ENCODE measurements at regions not wholly inside any gene's neighbourhood (a gene's known extent, or its start where the extent isn't known, plus 50 kb on each side); places are given as distances from the start of the nearest gene placed in this dataset.

DNA sequence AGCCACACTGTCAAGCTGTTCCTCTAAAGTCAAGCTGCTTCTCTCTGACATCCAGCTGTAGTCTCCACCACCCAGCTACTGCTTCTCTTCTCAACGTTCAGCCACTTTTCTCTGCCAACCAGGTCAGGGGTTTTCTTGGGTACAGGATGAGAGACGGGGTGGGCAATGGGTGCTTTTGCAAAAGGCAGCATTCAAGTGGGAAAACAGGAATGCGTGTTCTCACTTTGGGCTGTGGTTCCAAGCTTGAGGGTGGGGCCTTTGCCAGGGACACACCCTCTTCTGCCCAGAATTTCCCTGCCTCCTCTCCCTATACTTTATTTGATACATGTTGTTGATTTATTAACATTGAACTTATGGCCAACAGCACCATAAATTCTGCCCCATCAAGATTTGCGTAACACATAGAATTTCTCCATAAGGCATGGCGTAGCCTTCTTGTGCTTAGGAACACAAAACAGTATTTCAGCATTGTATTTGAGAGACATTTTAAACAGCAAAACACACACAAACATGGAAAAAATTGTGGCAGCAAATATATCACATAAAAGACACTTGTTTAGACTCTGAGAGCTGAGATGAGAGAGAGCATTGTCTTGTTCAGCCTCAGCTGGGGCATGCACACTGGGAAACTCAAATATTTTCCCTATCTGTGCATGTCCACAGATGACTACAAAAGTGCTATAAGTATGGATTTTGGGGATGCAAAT, 392.8 kb downstream of the SLITRK6 start:
- H3K9ac ChIP-seq (ENCODE audit: low read length in 2 of 2) = no peak overlapping the region
- H3K9me3 ChIP-seq (ENCODE audit: control insufficient read depth in 2 of 2, low read length in 2 of 2) = no peaks in the 10 kb centered on the region
- no peak overlapping the region for H3K4me3 ChIP-seq (ENCODE audit: low read length in 2 of 2)
- no peaks in the 10 kb centered on the region for H3K36me3 ChIP-seq (ENCODE audit: control insufficient read depth in 2 of 2, insufficient read depth in 2 of 2, low read length in 2 of 2)
- no peaks in the 10 kb centered on the region for H3K27me3 ChIP-seq (ENCODE audit: control insufficient read depth in 1 of 2, insufficient read depth in 2 of 2, low read length in 2 of 2)
- H3K4me1 ChIP-seq (ENCODE audit: control insufficient read depth, insufficient read depth, low read length) = no peaks in the 10 kb centered on the region
- H3K27ac ChIP-seq (ENCODE audit: low read length) = no peak overlapping the region

DNA sequence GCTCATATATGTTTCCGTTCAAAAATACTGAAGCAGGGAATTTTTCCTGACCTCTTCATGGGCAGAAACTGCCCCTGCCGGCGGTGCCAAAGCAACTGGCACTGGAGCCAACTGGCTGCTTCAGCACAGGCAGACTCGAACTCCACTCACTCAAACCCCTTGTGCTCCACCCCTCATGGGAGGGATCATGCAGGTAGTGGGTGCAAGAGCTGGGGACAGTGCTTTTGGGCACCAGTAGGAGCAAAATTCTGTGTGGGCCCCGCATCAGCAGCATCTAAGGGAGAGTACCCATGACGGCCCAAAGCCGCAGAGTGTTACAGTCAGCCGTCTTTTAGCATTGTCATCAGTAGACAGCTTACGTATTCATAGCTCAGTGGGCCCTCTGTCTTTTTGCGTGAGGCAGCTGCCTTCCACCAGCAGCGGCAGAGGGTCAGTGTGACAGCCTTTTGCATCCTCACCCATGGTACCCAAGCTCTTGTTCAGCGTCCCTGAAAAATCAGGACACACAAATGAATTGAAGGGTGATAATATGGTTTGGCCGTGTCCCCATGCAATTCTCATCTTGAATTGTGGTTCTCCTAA, 393.8 kb downstream of the SLITRK6 start:
- H3K9me3 ChIP-seq (ENCODE audit: control insufficient read depth in 2 of 2, low read length in 2 of 2) = no peaks in the 10 kb centered on the region
- H3K4me3 ChIP-seq (ENCODE audit: low read length in 2 of 2) = no peak overlapping the region
- H3K27ac ChIP-seq (ENCODE audit: low read length) = no peak overlapping the region
- no peak overlapping the region for H3K9ac ChIP-seq (ENCODE audit: low read length in 2 of 2)
- H3K27me3 ChIP-seq (ENCODE audit: control insufficient read depth in 1 of 2, insufficient read depth in 2 of 2, low read length in 2 of 2) = no peaks in the 10 kb centered on the region
- no peaks in the 10 kb centered on the region for H3K4me1 ChIP-seq (ENCODE audit: control insufficient read depth, insufficient read depth, low read length)
- no peaks in the 10 kb centered on the region for H3K36me3 ChIP-seq (ENCODE audit: control insufficient read depth in 2 of 2, insufficient read depth in 2 of 2, low read length in 2 of 2)

DNA sequence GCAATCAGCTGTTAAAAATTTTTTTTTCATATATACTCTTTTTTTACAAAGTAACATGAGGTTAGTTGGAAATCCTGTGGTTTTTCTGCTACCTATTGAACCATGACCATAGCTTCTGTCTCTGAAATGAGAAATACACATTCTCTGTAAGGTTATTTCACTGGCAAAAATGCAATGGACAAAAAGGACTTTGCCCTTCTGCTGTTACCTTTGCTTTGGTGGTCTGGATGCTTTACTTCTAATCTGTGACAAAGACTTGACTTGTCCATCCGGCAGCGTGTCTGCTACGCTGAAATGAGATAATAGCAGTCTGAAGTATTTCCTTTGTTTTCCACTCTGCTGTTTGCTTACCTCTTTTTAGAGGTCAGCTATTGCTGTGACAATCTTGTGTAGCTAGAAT, 412.8 kb downstream of the SLITRK6 start:
- Histone ChIP-seq H3K27me3 (ENCODE audit: control insufficient read depth in 1 of 2, insufficient read depth in 2 of 2, low read length in 2 of 2) (no peaks in the 10 kb centered on the region), H3K4me1 (ENCODE audit: control insufficient read depth, insufficient read depth, low read length) (no peaks in the 10 kb centered on the region), H3K9ac (ENCODE audit: low read length in 2 of 2) (no peak overlapping the region), H3K9me3 (ENCODE audit: control insufficient read depth in 2 of 2, low read length in 2 of 2) (no peaks in the 10 kb centered on the region), H3K27ac (ENCODE audit: low read length) (no peak overlapping the region), H3K36me3 (ENCODE audit: control insufficient read depth in 2 of 2, insufficient read depth in 2 of 2, low read length in 2 of 2) (no peaks in the 10 kb centered on the region), H3K4me3 (ENCODE audit: low read length in 2 of 2) (no peak overlapping the region)

DNA sequence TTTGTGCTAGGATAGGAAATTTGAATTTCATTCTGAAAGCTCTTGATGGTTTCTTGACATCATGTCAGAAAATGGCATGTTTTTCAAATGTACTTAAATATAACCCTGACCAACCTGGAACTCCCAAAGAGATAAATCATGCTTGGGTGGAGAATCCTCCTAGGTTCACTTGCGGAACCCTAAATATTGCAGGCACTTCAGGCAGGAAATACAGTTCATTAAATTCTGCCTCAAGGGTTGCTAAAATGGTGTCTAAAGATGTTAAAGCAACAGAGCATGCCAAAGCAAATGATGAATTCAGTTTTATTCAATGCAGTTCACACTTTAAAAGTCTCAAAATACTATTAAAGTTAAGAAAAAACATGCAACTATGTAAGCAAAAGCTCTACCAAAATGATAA, 415.9 kb downstream of the SLITRK6 start:
- no peaks in the 10 kb centered on the region for H3K27me3 ChIP-seq (ENCODE audit: control insufficient read depth in 1 of 2, insufficient read depth in 2 of 2, low read length in 2 of 2)

DNA sequence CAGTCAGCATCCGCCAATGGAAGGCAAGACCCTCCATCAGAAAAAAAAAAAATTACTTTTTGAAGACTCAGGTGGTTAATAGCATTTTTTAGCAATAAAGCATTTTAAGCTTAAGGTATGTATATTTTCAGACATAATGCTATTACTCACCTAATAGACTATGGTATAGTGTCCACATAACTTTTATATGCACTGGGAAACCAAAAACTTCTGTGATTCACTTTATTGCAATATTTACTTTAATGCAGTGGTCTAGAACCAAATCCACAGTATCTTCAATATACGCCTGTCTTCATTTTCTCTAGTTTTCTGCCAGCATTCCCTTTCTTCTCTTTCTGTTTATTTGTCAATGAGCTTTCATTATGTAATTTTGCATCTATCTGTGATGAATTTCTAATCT, 418.1 kb downstream of the SLITRK6 start:
- no peaks in the 10 kb centered on the region for H3K9me3 ChIP-seq (ENCODE audit: control insufficient read depth in 2 of 2, low read length in 2 of 2)
- H3K9ac ChIP-seq (ENCODE audit: low read length in 2 of 2) = no peak overlapping the region
- no peak overlapping the region for H3K27ac ChIP-seq (ENCODE audit: low read length)
- no peaks in the 10 kb centered on the region for H3K36me3 ChIP-seq (ENCODE audit: control insufficient read depth in 2 of 2, insufficient read depth in 2 of 2, low read length in 2 of 2)
- H3K4me1 ChIP-seq (ENCODE audit: control insufficient read depth, insufficient read depth, low read length) = no peaks in the 10 kb centered on the region
- H3K27me3 ChIP-seq (ENCODE audit: control insufficient read depth in 1 of 2, insufficient read depth in 2 of 2, low read length in 2 of 2) = no peaks in the 10 kb centered on the region
- H3K4me3 ChIP-seq (ENCODE audit: low read length in 2 of 2) = no peak overlapping the region

More for the DNA sequence above, 415.9 kb downstream of the SLITRK6 start:
- Histone ChIP-seq H3K9me3 (ENCODE audit: control insufficient read depth in 2 of 2, low read length in 2 of 2) (no peaks in the 10 kb centered on the region), H3K36me3 (ENCODE audit: control insufficient read depth in 2 of 2, insufficient read depth in 2 of 2, low read length in 2 of 2) (no peaks in the 10 kb centered on the region), H3K27ac (ENCODE audit: low read length) (no peak overlapping the region), H3K4me1 (ENCODE audit: control insufficient read depth, insufficient read depth, low read length) (no peaks in the 10 kb centered on the region), H3K9ac (ENCODE audit: low read length in 2 of 2) (no peak overlapping the region), H3K4me3 (ENCODE audit: low read length in 2 of 2) (no peak overlapping the region)

DNA sequence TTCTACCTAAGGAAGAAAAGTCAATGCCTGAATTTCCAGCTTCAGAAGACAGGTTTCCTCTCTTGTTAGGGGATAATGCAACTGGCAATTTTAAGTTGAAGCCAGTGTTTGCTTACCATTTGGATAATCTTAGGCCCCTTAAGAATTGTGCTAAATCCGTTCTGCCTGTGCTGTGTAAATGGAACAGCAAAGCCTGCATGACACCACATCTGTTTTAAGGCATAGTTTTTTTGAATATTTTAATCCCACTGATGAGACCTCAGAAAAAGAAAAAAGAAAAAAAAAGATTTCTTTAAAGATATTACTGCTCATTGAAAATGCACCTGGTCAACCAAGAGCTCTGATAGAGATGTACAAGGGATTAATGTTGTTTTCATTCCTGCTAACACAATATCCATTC, 419.2 kb downstream of the SLITRK6 start:
- Histone ChIP-seq H3K4me3 (ENCODE audit: low read length in 2 of 2) (no peak overlapping the region), H3K9ac (ENCODE audit: low read length in 2 of 2) (no peak overlapping the region), H3K36me3 (ENCODE audit: control insufficient read depth in 2 of 2, insufficient read depth in 2 of 2, low read length in 2 of 2) (no peaks in the 10 kb centered on the region), H3K27ac (ENCODE audit: low read length) (no peak overlapping the region), H3K4me1 (ENCODE audit: control insufficient read depth, insufficient read depth, low read length) (no peaks in the 10 kb centered on the region), H3K27me3 (ENCODE audit: control insufficient read depth in 1 of 2, insufficient read depth in 2 of 2, low read length in 2 of 2) (no peaks in the 10 kb centered on the region), H3K9me3 (ENCODE audit: control insufficient read depth in 2 of 2, low read length in 2 of 2) (no peaks in the 10 kb centered on the region)

DNA sequence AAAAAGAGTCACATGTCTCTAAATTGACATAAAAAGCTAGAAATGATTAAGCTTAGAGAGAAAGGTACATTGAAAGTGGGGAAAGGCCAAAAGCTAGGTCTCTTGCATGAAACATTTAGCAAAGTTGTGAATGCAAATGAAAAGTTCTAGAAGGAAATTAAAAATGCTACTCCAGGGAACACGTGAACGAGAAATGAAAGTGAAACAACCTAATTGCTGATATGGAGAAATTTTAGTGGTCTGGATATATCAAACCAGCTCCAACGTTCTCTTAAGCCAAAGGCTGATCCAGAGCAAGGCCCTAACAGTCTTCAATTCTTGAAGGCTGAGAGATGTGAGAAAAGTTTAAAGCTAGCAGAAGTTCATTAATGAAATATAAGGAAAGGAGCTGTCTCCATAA, 419.8 kb downstream of the SLITRK6 start:
- Histone ChIP-seq H3K4me3 (ENCODE audit: low read length in 2 of 2) (no peak overlapping the region), H3K27ac (ENCODE audit: low read length) (no peak overlapping the region), H3K4me1 (ENCODE audit: control insufficient read depth, insufficient read depth, low read length) (no peaks in the 10 kb centered on the region), H3K27me3 (ENCODE audit: control insufficient read depth in 1 of 2, insufficient read depth in 2 of 2, low read length in 2 of 2) (no peaks in the 10 kb centered on the region), H3K9me3 (ENCODE audit: control insufficient read depth in 2 of 2, low read length in 2 of 2) (no peaks in the 10 kb centered on the region), H3K36me3 (ENCODE audit: control insufficient read depth in 2 of 2, insufficient read depth in 2 of 2, low read length in 2 of 2) (no peaks in the 10 kb centered on the region), H3K9ac (ENCODE audit: low read length in 2 of 2) (no peak overlapping the region)

DNA sequence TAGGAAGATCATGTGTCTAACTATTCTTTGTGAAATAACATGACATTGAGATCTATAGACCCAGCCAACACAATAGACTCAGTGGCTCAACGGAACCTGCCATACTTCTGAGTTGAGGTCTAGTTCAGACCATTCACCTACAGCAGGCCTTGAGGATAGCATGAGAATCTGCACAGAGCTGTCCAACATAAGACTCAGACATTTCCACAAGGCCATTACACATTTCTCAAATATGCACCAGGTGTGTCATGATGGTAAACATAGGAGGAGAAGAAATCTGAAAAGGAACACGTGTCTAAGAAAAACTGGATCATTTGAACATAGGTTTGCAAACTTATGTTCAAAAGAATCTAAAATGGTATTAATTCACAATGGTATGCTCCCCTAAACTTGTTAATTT, 421.4 kb downstream of the SLITRK6 start:
- H3K27me3 ChIP-seq (ENCODE audit: control insufficient read depth in 1 of 2, insufficient read depth in 2 of 2, low read length in 2 of 2) = no peaks in the 10 kb centered on the region
- no peak overlapping the region for H3K9ac ChIP-seq (ENCODE audit: low read length in 2 of 2)
- H3K4me3 ChIP-seq (ENCODE audit: low read length in 2 of 2) = no peak overlapping the region
- no peak overlapping the region for H3K27ac ChIP-seq (ENCODE audit: low read length)
- no peaks in the 10 kb centered on the region for H3K4me1 ChIP-seq (ENCODE audit: control insufficient read depth, insufficient read depth, low read length)
- H3K36me3 ChIP-seq (ENCODE audit: control insufficient read depth in 2 of 2, insufficient read depth in 2 of 2, low read length in 2 of 2) = no peaks in the 10 kb centered on the region
- H3K9me3 ChIP-seq (ENCODE audit: control insufficient read depth in 2 of 2, low read length in 2 of 2) = no peaks in the 10 kb centered on the region

DNA sequence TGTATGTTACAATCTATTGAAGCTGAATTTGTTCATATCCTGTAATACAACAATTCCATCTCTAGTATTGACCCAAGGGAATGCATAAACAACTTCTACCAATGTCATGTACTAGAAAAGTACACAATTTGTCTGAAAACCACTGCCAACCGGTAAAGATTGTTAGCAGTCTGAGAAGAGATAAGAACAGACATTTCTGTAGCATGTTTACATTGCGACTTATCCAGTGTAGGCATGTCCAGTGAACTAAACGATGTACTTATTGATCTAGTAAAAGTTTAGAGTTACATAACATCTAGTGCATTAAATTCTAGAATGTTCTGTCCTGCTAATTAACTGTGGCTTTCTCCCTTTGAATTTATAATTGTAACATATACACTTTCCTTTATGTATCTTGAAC, 425.9 kb downstream of the SLITRK6 start:
- Histone ChIP-seq H3K27me3 (ENCODE audit: control insufficient read depth in 1 of 2, insufficient read depth in 2 of 2, low read length in 2 of 2) (no peaks in the 10 kb centered on the region), H3K27ac (ENCODE audit: low read length) (no peak overlapping the region), H3K4me3 (ENCODE audit: low read length in 2 of 2) (no peak overlapping the region), H3K4me1 (ENCODE audit: control insufficient read depth, insufficient read depth, low read length) (no peaks in the 10 kb centered on the region), H3K9me3 (ENCODE audit: control insufficient read depth in 2 of 2, low read length in 2 of 2) (no peaks in the 10 kb centered on the region), H3K36me3 (ENCODE audit: control insufficient read depth in 2 of 2, insufficient read depth in 2 of 2, low read length in 2 of 2) (no peaks in the 10 kb centered on the region), H3K9ac (ENCODE audit: low read length in 2 of 2) (no peak overlapping the region)

DNA sequence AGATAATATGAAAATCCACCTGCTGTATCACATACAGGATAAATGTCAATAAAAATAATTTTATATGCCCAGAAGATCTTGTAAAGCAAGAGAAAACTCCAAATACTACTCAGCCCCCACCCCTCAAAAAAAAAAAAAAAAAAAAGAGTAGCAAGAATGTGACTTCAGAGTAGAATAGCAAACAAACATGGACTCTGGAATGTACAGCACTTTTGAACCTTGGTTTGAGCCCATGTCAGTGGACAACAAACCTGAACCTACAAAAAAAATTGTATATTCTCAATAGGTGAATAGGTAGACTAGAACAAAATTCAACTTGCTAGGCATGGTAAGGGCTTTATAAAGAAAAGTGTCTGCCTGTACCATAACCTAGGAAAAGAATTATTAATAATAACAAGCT, 428.0 kb downstream of the SLITRK6 start:
- H3K4me1 ChIP-seq (ENCODE audit: control insufficient read depth, insufficient read depth, low read length) = no peaks in the 10 kb centered on the region
- no peak overlapping the region for H3K4me3 ChIP-seq (ENCODE audit: low read length in 2 of 2)
- no peak overlapping the region for H3K9ac ChIP-seq (ENCODE audit: low read length in 2 of 2)
- no peaks in the 10 kb centered on the region for H3K9me3 ChIP-seq (ENCODE audit: control insufficient read depth in 2 of 2, low read length in 2 of 2)
- no peaks in the 10 kb centered on the region for H3K36me3 ChIP-seq (ENCODE audit: control insufficient read depth in 2 of 2, insufficient read depth in 2 of 2, low read length in 2 of 2)
- H3K27ac ChIP-seq (ENCODE audit: low read length) = no peak overlapping the region
- no peaks in the 10 kb centered on the region for H3K27me3 ChIP-seq (ENCODE audit: control insufficient read depth in 1 of 2, insufficient read depth in 2 of 2, low read length in 2 of 2)

DNA sequence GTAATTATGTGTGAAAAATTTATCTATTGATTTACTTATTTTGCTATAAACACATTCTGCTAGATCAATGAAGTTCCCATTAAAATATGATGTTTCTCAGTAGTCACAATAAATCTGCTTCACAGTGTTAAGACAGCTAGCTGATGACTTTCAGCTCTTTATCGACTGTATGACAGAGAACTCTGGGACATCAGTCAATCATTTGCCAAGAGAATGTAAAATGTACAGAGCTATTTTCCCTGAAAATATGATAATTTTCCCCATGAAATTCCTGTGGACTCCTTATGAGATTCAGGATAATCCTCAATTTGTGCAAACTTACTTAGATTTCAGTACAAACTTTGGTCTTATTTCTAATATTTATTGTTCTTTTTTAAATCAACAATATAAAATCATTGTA, 430.5 kb downstream of the SLITRK6 start:
- H3K27me3 ChIP-seq (ENCODE audit: control insufficient read depth in 1 of 2, insufficient read depth in 2 of 2, low read length in 2 of 2) = no peaks in the 10 kb centered on the region
- H3K4me1 ChIP-seq (ENCODE audit: control insufficient read depth, insufficient read depth, low read length) = no peaks in the 10 kb centered on the region
- H3K9ac ChIP-seq (ENCODE audit: low read length in 2 of 2) = no peak overlapping the region
- no peak overlapping the region for H3K27ac ChIP-seq (ENCODE audit: low read length)
- H3K4me3 ChIP-seq (ENCODE audit: low read length in 2 of 2) = no peak overlapping the region
- H3K9me3 ChIP-seq (ENCODE audit: control insufficient read depth in 2 of 2, low read length in 2 of 2) = no peaks in the 10 kb centered on the region
- H3K36me3 ChIP-seq (ENCODE audit: control insufficient read depth in 2 of 2, insufficient read depth in 2 of 2, low read length in 2 of 2) = no peaks in the 10 kb centered on the region

Measured in stomach smooth muscle (tissue), 2 donors.